ENCODE measurements at regions not wholly inside any gene's neighbourhood (a gene's known extent, or its start where the extent isn't known, plus 50 kb on each side); places are given as distances from the start of the nearest gene placed in this dataset.

- DNase-seq (ENCODE audit: low read depth) = no peak
Measured at GRCh38 chr9:109908459-109909390, 128.7 kb downstream of the PALM2AKAP2 start.

GRCh38 chr9:109910671-109911518, 130.9 kb downstream of the PALM2AKAP2 start:
- DNase-seq (ENCODE audit: low read depth) = no peak
- no peak overlapping the region for H3K4me3 ChIP-seq (ENCODE audit: low read depth, low read length)

More at GRCh38 chr9:109908459-109909390, 128.7 kb downstream of the PALM2AKAP2 start:
- H3K4me3 ChIP-seq (ENCODE audit: low read depth, low read length) = no peak overlapping the region

DNA sequence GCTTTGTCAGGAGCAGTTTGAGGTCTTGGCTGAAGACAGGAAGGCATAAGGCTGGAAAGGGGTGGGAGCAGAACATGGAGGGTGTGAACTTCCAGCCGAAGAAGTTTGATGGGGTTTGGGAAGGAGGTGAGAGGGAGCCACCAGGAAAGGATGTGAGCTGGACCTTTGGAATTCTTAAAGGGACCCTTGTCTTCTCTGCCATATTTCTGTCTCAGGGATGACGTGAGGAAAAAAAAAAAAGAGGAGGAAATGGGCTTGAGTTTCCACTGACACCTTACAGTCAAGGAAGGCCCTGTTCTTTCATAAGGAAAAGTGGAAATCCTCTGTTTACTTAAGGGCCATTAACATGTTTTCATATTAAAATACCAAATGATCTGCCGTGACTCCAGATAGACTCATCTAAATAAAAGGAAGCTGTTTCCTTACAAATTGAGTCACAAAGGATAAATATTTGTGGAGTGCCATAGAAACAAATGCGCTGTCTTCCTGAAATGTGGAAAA, 132.1 kb downstream of the PALM2AKAP2 start:
- no peak overlapping the region for H3K4me3 ChIP-seq (ENCODE audit: low read depth, low read length)
- DNase-seq (ENCODE audit: low read depth) = no peak

- no peak for DNase-seq (ENCODE audit: low read depth)
- no peak overlapping the region for H3K4me3 ChIP-seq (ENCODE audit: low read depth, low read length)
Measured at GRCh38 chr9:109912726-109913460, 132.9 kb downstream of the PALM2AKAP2 start.

DNA sequence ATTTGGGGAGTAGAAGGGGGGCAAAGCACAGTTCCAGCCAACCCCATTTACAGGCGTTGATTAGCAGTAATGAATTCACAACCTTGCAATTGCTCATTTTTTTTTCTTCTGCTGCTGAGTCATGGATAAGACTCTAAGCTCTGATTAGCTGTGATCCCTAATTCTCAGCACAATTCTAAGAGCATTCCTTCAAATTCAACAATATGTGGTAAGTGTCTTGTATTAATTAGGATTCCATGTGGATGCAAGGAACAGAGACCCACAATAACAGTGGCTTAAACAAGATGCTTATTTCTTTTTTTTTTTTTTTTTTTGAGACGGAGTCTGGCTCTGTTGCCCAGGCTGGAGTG, 133.4 kb downstream of the PALM2AKAP2 start:
- DNase-seq (ENCODE audit: low read depth) = no peak
- H3K4me3 ChIP-seq (ENCODE audit: low read depth, low read length) = no peak overlapping the region

DNA sequence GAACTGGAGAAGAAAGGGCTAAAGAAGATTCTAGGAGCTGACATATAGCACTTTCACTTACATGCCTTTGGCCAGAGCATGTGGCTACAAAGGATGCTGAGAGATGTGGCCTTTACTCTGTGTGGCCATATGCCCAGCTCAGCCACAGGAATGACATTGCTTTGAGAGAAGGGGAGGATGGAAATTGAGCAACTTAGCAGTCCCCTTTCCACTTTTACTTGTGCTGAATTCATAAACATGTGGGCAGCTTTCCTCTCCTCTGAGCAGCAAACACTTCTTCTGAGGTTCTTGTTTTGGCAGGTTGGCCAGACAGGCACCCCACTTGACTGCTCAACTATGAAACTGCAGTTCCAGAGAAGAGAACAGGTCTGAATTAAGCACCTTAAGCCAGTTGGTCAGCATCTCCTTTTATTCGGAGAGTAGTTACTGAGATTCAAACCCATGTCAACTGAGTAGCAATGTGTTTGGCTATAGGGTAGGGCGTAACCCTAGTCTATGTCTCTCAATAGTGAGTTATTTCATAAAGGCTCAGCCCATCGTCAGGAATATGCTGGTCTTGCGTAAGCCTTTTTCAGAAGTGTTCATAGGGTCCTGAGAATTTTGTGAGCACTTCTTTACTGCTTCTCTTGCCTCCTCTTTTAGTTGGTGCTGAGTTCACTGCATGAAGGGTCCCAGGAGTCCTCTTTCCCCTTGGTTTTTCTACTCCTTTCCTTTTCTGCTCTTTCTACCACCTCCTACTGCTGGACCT, 134.5 kb downstream of the PALM2AKAP2 start:
- H3K4me3 ChIP-seq (ENCODE audit: low read depth, low read length) = no peak overlapping the region
- DNase-seq (ENCODE audit: low read depth) = peak; percentile 86

GRCh38 chr9:109916316-109916715, 136.3 kb downstream of the PALM2AKAP2 start:
- no peak overlapping the region for H3K4me3 ChIP-seq (ENCODE audit: low read depth, low read length)
- no peak for DNase-seq (ENCODE audit: low read depth)

GRCh38 chr9:109918339-109919163, 138.6 kb downstream of the PALM2AKAP2 start:
- no peak overlapping the region for H3K4me3 ChIP-seq (ENCODE audit: low read depth, low read length)
- peak; percentile 49 for DNase-seq (ENCODE audit: low read depth)

DNA sequence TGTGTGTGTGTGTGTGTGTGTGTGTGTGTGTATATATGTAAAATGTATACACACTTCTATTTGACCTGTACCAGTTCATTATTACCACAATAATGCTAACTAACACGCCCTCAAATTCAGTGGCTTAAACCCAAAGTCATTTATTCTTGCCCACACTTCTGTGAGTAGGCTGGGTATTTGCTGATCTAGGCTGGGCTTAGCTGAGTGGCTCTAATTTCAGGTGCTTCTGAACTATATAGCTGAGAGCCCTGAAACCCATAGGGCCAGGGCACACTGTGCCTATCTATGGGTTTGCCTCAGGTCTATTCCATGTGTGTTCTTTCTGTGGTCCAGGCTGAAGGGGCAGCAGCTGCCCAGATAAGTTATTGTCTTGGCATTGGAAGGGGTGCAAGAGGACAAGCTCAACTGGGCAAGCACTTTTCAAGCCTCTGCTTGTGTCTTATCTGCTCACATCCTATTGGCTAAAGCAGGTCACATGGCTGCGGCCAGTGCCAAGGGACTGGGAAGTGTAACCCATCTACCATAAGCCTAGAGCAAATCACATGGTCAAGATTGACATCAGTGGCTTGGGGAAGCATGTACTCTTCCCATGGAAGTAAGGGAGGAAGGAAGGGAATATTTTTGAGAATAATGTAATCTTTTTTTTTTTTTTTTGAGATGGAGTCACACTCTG, 139.9 kb downstream of the PALM2AKAP2 start:
- H3K4me3 ChIP-seq (ENCODE audit: low read depth, low read length) = no peak overlapping the region
- no peak for DNase-seq (ENCODE audit: low read depth)

DNA sequence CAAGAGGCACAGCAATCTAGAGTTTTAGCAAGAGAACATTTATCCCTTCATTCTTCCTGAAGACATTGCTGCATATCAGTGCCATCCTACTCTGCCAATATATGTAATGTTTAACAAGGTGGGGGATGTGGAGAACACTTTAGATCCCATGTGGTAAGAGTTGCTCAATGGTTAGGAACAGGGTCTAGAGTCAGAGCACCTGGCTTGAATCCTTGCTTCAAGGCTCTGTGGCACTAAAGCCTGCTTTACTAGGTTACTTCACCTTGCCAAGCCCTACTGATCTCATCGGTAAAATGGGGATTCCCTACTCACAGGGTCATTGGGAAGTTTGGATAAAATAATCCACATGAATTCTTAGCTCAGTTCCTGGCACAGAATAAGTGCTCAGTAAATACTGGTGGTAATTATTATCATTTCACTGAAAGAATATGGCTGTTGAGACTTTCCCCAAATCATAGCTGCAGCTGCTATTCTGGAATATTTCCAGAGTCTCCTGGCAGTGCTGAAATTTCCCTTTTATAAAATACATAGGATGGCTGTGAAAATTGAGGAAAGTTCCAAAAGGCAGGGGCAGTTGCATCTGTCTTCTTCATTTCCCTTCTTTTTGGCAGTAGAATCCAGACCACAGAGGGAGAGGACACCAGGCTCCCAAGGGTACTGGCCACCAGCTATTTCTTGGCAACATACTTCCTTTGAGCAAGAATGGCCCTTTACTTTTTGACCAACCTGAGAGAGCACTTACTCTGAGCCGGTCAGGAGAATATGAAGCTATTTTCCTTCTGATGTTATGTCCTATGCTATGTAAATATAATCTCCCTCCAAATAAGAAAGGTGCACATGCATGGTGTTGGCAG, 142.8 kb downstream of the PALM2AKAP2 start:
- no peak for DNase-seq (ENCODE audit: low read depth)
- H3K4me3 ChIP-seq (ENCODE audit: low read depth, low read length) = no peak overlapping the region

GRCh38 chr9:109923471-109923760, 143.4 kb downstream of the PALM2AKAP2 start:
- H3K4me3 ChIP-seq (ENCODE audit: low read depth, low read length) = no peak overlapping the region
- no peak for DNase-seq (ENCODE audit: low read depth)

DNA sequence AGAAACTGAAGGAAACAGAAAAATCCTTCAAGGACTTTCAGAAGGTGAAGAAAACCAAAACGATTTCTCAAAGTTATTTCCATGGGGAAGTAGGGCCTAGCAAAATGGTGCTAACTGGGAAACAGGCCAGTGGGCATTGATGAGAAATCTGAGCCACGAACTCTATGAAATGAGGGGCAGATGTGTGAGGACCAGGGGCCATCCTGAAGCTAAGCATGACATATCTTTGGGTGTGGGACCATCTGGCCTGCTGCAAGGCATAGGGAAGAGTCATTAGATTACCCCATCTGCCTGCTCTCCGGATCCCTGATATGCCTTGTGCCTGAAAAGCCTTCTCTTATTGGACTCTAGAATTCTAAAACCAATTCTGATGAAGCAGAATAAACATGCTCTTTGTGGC, 143.8 kb downstream of the PALM2AKAP2 start:
- DNase-seq (ENCODE audit: low read depth) = no peak
- no peak overlapping the region for H3K4me3 ChIP-seq (ENCODE audit: low read depth, low read length)

GRCh38 chr9:109925799-109926198, 145.8 kb downstream of the PALM2AKAP2 start:
- H3K4me3 ChIP-seq (ENCODE audit: low read depth, low read length) = no peak overlapping the region
- no peak for DNase-seq (ENCODE audit: low read depth)

GRCh38 chr9:109926421-109926869, 146.4 kb downstream of the PALM2AKAP2 start:
- DNase-seq (ENCODE audit: low read depth) = no peak
- no peak overlapping the region for H3K4me3 ChIP-seq (ENCODE audit: low read depth, low read length)

DNA sequence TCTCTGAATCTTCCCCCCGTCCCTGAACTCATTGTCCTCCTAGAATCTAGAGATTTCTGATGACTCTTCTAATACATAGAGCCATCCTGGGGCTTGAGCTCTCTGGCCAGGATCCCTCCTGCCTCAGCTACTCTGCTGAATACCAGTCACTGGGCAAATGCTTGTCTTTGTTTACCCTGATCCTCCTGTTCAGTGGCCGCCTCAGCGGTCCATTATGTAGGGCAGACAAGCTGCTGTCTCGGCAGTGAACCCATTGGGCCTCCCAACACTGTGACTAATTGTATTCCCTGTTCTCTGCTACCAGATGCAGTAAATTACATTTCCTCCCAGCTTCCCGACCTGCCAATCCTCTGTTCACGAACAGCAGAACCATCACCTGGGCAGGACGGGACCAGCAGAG, 151.6 kb downstream of the PALM2AKAP2 start:
- no peak for DNase-seq (ENCODE audit: low read depth)

DNA sequence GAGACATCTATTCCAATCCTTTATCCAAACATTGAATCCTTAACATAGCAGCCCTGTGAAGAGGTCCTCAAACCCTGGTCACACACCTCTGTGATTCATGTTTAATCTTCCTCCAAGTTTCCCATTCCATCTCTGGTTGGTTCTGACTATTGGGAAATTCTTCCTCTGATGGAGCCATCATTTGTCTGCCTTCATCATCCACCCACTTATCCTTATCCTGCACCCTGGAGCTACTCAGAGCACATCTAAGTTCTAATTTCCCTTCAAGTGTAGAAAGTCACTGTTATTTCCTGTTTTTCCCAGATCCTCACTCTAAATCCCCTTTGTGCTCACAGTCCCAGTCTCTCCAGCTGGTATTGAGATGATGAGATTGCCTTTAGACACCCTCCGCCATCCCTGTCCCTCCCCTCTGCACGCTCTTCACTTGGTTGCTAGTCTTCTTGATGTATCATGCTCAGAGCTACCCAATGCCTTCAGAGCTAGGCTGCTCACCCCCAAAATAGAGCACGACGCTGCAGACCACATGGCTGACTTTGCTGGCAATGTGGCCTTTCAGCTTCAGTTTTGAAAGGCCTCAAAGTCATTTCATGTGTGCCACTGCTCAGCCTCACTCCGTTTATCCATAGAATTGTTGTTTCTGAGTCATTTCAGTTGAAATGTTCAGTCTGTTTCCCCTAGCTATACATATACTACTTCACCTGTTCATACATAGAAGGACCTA, 154.3 kb downstream of the PALM2AKAP2 start:
- DNase-seq (ENCODE audit: low read depth) = no peak

More for the DNA sequence above, 151.6 kb downstream of the PALM2AKAP2 start:
- H3K4me3 ChIP-seq (ENCODE audit: low read depth, low read length) = no peak overlapping the region

More for the DNA sequence above, 154.3 kb downstream of the PALM2AKAP2 start:
- H3K4me3 ChIP-seq (ENCODE audit: low read depth, low read length) = no peak overlapping the region

All from skeletal muscle cell (primary cell).